GM12874 (cell line): ENCODE measurements at regions not wholly inside any gene's neighbourhood (a gene's known extent, or its start where the extent isn't known, plus 50 kb on each side); places are given as distances from the start of the nearest gene placed in this dataset.

Experiments used
- CTCF ChIP-seq: IDR thresholded peaks from 2 replicates; pipeline ENCODE4 v1.5.1; 2011; ENCODE audit warnings: low read depth, mild to moderate bottlenecking, control low read depth, low read length, moderate library complexity; ENCODE audit not compliant: insufficient read depth

- TF ChIP-seq CTCF: no peak
These were observed 302.4 kb upstream of the EMCN start for GRCh38 chr4:100820249-100820648.

DNA sequence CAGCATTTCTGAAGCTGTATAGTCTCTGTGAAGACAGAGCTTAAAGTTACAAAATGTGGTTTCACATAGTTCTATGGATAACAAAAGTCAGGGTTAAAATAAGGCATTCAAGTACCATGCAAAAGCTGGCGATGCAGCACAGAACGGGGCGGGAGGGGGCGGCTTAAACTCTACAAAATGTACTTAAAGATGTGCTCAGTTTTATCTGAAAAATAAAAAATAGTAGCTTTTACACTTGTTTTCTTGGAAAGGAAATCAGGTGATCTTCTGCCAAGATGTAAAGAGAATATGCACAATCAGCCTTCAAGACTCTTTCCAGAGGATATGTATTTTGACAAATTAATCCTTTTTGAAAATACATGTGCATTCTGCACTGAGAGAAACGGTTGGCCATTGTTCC, 301.7 kb upstream of the EMCN start:
- no peak for TF ChIP-seq CTCF

- no peak for TF ChIP-seq CTCF
These were observed 298.7 kb upstream of the EMCN start for GRCh38 chr4:100816436-100817045.

- no peak for TF ChIP-seq CTCF
These were observed 293.2 kb upstream of the EMCN start for GRCh38 chr4:100811046-100811445.

GRCh38 chr4:100809506-100809905, 291.7 kb upstream of the EMCN start:
- no peak for TF ChIP-seq CTCF

- no peak for TF ChIP-seq CTCF
These were observed 289.2 kb upstream of the EMCN start for GRCh38 chr4:100806988-100807387.

- no peak for TF ChIP-seq CTCF
These were observed 287.7 kb upstream of the EMCN start for GRCh38 chr4:100805538-100805937.
